GM21723 (cell line): ENCODE measurements at regions not wholly inside any gene's neighbourhood (a gene's known extent, or its start where the extent isn't known, plus 50 kb on each side); places are given as distances from the start of the nearest gene placed in this dataset.

Experiments
- ATAC-seq: cut with Tn5 transposase; IDR thresholded peaks from one replicate; pipeline ENCODE4 v1.9.1; 2021; ENCODE audit warnings: mild to moderate bottlenecking, moderate library complexity; ENCODE audit not compliant: unreplicated experiment

GRCh38 chr5:2505217-2505616 lies 246.3 kb downstream of the IRX2 start:
- ATAC-seq = no peak

GRCh38 chr5:2502970-2503594 lies 248.4 kb downstream of the IRX2 start:
- no peak for ATAC-seq

DNA sequence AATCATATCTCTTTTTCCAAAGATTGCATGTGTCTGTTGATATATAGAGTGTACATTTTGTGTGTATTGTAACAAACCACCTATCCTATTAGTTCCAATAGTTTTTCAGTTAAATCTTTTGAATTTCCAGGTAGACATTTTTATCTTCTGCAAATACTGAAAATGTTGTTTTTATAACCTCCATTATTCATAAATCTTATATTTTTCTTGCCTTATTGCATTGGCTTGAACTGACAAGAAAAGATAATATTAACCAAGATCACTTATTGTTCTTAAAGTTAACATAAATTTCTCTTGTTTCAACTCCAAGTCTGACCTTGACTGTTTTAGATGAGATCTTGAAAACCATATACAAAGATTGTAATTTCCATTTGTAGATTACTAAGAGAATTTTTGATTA lies 251.6 kb downstream of the IRX2 start:
- ATAC-seq = no peak

DNA sequence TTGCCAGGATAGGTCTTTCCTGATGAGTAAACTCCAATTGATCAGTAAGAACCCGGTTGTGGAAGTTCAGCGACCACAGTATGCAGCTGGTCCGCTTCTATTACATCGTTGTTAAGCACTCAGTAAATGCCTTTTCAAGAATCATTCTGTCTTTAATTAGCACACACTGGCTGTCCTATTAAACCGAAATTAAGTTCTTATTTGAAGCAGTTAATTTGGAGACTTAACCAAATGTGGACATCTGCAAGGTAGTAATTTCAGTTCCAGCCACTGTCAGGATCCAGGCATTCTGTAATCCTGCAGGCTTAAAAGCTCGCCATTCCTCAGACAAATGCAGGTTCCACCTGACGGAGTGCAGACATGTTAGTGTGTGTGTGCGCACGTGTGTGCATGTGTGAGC lies 254.6 kb downstream of the IRX2 start:
- ATAC-seq = no peak

DNA sequence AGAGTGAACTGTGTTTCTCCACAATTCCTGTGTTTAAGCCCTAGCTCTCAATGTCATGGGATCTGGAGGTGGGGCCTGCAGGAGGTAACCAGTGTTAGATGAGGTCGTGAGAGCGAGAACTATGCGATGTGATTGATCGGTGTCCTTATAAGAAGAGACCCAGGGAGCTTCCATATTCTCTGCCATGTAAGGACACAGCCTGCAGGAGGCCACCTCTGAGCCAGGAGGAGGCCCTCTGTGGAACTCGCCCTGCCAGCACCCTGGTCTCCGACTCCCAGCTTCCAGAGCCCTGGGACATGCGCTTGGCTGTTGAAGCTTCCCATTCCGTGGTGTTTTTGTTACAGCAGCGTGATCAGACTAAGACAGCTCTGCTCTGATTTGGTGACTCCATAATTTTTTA lies 255.4 kb downstream of the IRX2 start:
- ATAC-seq = no peak

GRCh38 chr5:2493356-2493755 lies 258.1 kb downstream of the IRX2 start:
- ATAC-seq = no peak

GRCh38 chr5:2492476-2492875 lies 259.0 kb downstream of the IRX2 start:
- ATAC-seq = no peak

GRCh38 chr5:2491846-2492245 lies 259.6 kb downstream of the IRX2 start:
- ATAC-seq = no peak

- ATAC-seq = no peak
Measured at GRCh38 chr5:2489306-2489705, 262.2 kb downstream of the IRX2 start.

GRCh38 chr5:2488593-2488992 lies 262.9 kb downstream of the IRX2 start:
- no peak for ATAC-seq

DNA sequence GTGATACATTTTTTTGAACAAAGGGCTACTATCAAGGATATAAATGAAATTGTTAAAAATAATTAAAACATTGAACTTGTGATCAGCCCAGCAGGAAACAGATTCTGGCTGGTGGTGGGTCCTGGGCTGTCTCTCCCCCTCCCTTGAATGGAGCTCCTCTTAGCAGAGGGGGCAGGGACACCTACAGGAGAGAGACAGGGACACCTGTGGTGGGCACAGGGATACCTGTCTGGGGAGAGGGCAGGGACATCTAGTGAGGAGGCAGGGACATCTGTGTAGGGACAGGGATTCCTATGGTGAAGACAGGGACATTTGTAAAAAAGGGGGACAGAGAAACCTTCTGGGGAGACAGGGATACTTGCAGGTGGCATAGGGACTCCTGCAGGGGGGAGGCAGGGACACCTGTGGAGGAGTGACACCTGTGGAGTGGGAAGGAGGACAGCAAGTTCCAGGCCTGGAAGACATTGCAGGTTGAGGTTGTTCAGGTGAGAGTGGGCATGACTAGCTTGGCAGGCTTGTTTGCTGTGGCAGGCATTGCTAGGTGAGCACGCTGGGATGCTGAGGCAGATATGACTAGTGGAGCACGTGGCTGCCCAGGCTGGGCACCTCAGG lies 264.2 kb downstream of the IRX2 start:
- ATAC-seq = no peak

- ATAC-seq = no peak
Measured at GRCh38 chr5:2486373-2486772, 265.1 kb downstream of the IRX2 start.

- ATAC-seq = no peak
Measured at GRCh38 chr5:2482778-2483177, 268.7 kb downstream of the IRX2 start.

GRCh38 chr5:2480871-2481270 lies 270.6 kb downstream of the IRX2 start:
- ATAC-seq = no peak

- ATAC-seq = no peak
Measured at GRCh38 chr5:2475902-2476301, 275.6 kb downstream of the IRX2 start.

DNA sequence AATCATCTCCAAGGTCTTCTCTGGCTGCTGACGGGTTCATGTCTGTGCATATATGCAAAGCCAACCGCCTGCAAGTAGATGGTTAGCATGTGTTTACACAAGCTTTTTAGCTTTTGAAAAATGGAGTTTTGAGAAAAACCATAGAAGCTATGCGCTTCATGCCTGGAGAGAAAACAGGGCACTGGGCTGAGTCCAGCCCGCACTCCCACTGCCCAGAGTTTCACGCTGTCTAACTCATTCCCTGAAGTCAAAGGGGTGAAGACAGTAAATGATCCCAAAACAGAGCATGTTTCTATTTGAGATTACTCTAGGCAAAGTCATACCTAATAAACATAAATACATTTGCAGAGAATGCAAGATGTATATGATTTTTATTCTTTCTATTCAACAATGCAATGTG lies 278.8 kb downstream of the IRX2 start:
- no peak for ATAC-seq

DNA sequence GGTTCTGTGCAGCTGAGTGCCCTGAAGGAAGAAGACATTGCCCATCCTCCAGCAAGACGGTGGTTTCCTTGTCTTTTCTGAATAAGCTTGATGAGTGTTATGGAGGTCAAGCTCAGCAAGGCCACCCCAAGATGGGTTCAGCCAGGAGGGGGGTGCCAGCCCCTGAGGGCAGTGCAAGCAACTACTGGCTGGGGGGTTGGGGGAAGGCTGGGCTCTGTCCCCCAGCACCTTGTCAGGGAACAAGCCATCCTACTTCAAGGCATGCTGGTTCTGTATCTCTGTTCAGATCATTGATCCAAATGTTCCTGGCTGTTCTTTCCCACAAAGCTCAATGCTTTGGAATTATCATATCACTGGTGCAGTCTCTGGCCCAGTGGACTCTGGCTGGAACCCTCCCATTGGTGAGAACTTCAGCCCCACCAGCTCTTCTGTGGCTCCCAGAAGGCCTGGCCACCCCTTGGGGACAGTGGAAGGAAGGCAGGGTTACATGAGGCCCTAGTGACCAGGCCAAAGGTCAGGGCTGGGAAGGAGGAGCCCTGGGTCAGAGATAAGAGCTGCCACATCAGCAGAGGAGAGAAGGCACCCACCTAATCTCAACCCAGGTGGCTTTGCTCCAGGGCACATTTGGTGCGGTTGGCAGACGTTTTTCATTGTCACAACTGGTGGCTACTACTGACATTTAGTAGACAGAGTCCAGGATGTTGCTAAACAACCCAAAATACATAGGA lies 280.2 kb downstream of the IRX2 start:
- no peak for ATAC-seq

- no peak for ATAC-seq
Measured at GRCh38 chr5:2466966-2467365, 284.5 kb downstream of the IRX2 start.

- ATAC-seq = no peak
Measured at GRCh38 chr5:2465383-2465782, 286.1 kb downstream of the IRX2 start.

DNA sequence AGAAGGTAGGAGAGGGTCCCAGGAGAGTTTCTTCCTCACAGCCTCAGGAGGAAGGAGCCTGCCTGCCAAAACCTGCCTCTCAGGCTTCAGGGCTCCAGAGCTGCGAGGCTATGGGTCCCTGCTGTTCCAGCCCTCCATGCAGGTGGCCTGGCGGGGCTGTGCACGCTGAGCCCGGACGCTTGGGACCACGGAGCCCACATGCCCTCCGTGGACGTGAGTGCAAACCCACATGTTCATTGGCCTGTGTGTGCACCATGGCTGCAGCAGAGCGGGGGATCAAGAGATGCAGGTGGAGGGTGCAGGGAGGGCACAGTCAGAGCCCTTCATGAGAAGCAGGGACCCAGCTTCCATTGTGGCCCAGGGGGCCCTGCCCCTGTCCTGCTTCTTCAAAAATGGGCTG lies 287.3 kb downstream of the IRX2 start:
- no peak for ATAC-seq

GRCh38 chr5:2461701-2462691 lies 289.5 kb downstream of the IRX2 start:
- ATAC-seq = no peak
